ENCODE measurements at regions not wholly inside any gene's neighbourhood (a gene's known extent, or its start where the extent isn't known, plus 50 kb on each side); places are given as distances from the start of the nearest gene placed in this dataset.

GRCh38 chr3:104275199-104275598, 1091.5 kb upstream of the ALCAM start:
- Histone ChIP-seq H3K36me3 (ENCODE audit: control insufficient read depth, insufficient read depth, low read length) (no peaks in the 10 kb centered on the region), H3K27me3 (ENCODE audit: control insufficient read depth, insufficient read depth, low read length) (no peaks in the 10 kb centered on the region), H3K4me3 (ENCODE audit: low read depth, low read length) (no peak overlapping the region)
- TF ChIP-seq CTCF (IDR thresholded peaks at IDR 0.05; ENCODE audit: insufficient read depth, low read depth, low read length) = no peak
- ChIA-PET CTCF (no interaction called here), POLR2A (no interaction called here)
- DNase-seq (ENCODE audit: low read depth) = no peak

GRCh38 chr3:104279617-104280016, 1087.1 kb upstream of the ALCAM start:
- Histone ChIP-seq H3K27me3 (ENCODE audit: control insufficient read depth, insufficient read depth, low read length) (no peaks in the 10 kb centered on the region), H3K4me3 (ENCODE audit: low read depth, low read length) (no peak overlapping the region; the same call in 1 of the 2 replicates), H3K36me3 (ENCODE audit: control insufficient read depth, insufficient read depth, low read length) (no peaks in the 10 kb centered on the region)
- ChIA-PET CTCF (no interaction called here), POLR2A (no interaction called here)
- no peak for DNase-seq (ENCODE audit: low read depth)
- TF ChIP-seq CTCF (IDR thresholded peaks at IDR 0.05; ENCODE audit: insufficient read depth, low read depth, low read length) = no peak

- Histone ChIP-seq H3K27me3 (ENCODE audit: control insufficient read depth, insufficient read depth, low read length) (no peaks in the 10 kb centered on the region), H3K36me3 (ENCODE audit: control insufficient read depth, insufficient read depth, low read length) (no peaks in the 10 kb centered on the region), H3K4me3 (ENCODE audit: low read depth, low read length) (no peak overlapping the region)
- DNase-seq (ENCODE audit: low read depth) = no peak
- no peak for TF ChIP-seq CTCF (IDR thresholded peaks at IDR 0.05; ENCODE audit: insufficient read depth, low read depth, low read length)
- ChIA-PET CTCF (interaction anchor here (1.2 kb wide), 1 partner anchor 10 kb away, joined by 3 read pairs; no protein-coding TSS in a partner anchor), POLR2A (no interaction called here)
These were observed 1085.0 kb upstream of the ALCAM start for GRCh38 chr3:104281713-104282112.

- Histone ChIP-seq H3K36me3 (ENCODE audit: control insufficient read depth, insufficient read depth, low read length) (no peaks in the 10 kb centered on the region), H3K4me3 (ENCODE audit: low read depth, low read length) (no peak overlapping the region), H3K27me3 (ENCODE audit: control insufficient read depth, insufficient read depth, low read length) (no peaks in the 10 kb centered on the region)
- no peak for DNase-seq (ENCODE audit: low read depth)
- ChIA-PET POLR2A (no interaction called here), CTCF (no interaction called here)
- TF ChIP-seq CTCF (IDR thresholded peaks at IDR 0.05; ENCODE audit: insufficient read depth, low read depth, low read length) = no peak
These were observed 1080.1 kb upstream of the ALCAM start for GRCh38 chr3:104286645-104287044.

- CTCF ChIA-PET = no interaction called here
- POLR2A ChIA-PET = no interaction called here
- Histone ChIP-seq H3K27me3 (ENCODE audit: control insufficient read depth, insufficient read depth, low read length) (no peaks in the 10 kb centered on the region), H3K4me3 (ENCODE audit: low read depth, low read length) (no peak overlapping the region), H3K36me3 (ENCODE audit: control insufficient read depth, insufficient read depth, low read length) (no peaks in the 10 kb centered on the region)
- no peak for TF ChIP-seq CTCF (IDR thresholded peaks at IDR 0.05; ENCODE audit: insufficient read depth, low read depth, low read length)
- no peak for DNase-seq (ENCODE audit: low read depth)
These were observed 1075.3 kb upstream of the ALCAM start for GRCh38 chr3:104291437-104291851.

Data from BJ (cell line).